PC-9 (cell line): ENCODE measurements at regions not wholly inside any gene's neighbourhood (a gene's known extent, or its start where the extent isn't known, plus 50 kb on each side); places are given as distances from the start of the nearest gene placed in this dataset.

Experiments
- BruUV-seq: library from RNA; stranded (reverse); fragments of 400-500 nt; replicated peaks from 2 replicates; lab custom pipeline; 2021; lab: Mats Ljungman, UMichigan
- CTCF ChIA-PET: fragments of 300-600 bp; sonication (Branson Sonifier 250); formaldehyde crosslinking; loops from one replicate; lab custom pipeline; 2022; ENCODE audit warnings: antibody characterized with exemption; lab: Charles Lee
- POLR2A ChIA-PET: fragments of 300-600 bp; sonication (Branson Sonifier 250); formaldehyde crosslinking; loops from one replicate; lab custom pipeline; 2022; ENCODE audit warnings: antibody characterized with exemption; ENCODE audit not compliant: unreplicated experiment; lab: Charles Lee
- DNase-seq, 2 experiments: peaks; one replicate each; pipeline versions ENCODE4 v3.0.0 to v3.0.0-alpha.2; 2015 to 2022; ENCODE audit warnings: mixed read lengths in 1 of 2
- H2AFZ ChIP-seq: fragments of 200-600 bp; sonication (generic); 2 replicates; pipeline ENCODE4 v1.8.1; 2017; ENCODE audit warnings: antibody characterized with exemption
- H3F3A ChIP-seq: fragments of 200-600 bp; sonication (generic); 2 replicates; pipeline ENCODE4 v1.8.1; 2017; ENCODE audit warnings: antibody characterized with exemption, mild to moderate bottlenecking, low read depth; ENCODE audit not compliant: insufficient read depth
- H3K27ac ChIP-seq: fragments of 200-600 bp; sonication (generic); 2 replicates; pipeline ENCODE4 v1.6.1; 2016; ENCODE audit warnings: mixed run types
- H3K27me3 ChIP-seq: fragments of 200-600 bp; sonication (generic); 2 replicates; pipeline ENCODE4 v1.6.1; 2016; ENCODE audit warnings: low read depth, mixed run types; ENCODE audit not compliant: insufficient read depth
- H3K36me3 ChIP-seq: fragments of 200-600 bp; sonication (generic); 2 replicates; pipeline ENCODE4 v1.6.1; 2016; ENCODE audit warnings: low read depth, mixed run types
- H3K4me1 ChIP-seq: fragments of 200-600 bp; sonication (generic); replicated peaks from 2 replicates; pipeline ENCODE4 v1.6.1; 2016; ENCODE audit warnings: mixed run types; ENCODE audit not compliant: insufficient read depth
- H3K4me2 ChIP-seq: fragments of 200-600 bp; sonication (generic); 2 replicates; pipeline ENCODE4 v1.6.1; 2017; ENCODE audit warnings: mixed run types
- H3K4me3 ChIP-seq: fragments of 200-600 bp; sonication (generic); 2 replicates; pipeline ENCODE4 v1.6.1; 2016; ENCODE audit warnings: mixed run types
- H3K79me2 ChIP-seq: fragments of 200-600 bp; sonication (generic); 2 replicates; pipeline ENCODE4 v1.6.1; 2017; ENCODE audit warnings: low read depth, mixed run types
- H3K9me2 ChIP-seq: fragments of 200-600 bp; sonication (generic); 2 replicates; pipeline ENCODE4 v1.8.1; 2017; ENCODE audit warnings: mild to moderate bottlenecking; ENCODE audit not compliant: insufficient read depth
- H3K9me3 ChIP-seq: fragments of 200-600 bp; sonication (generic); 2 replicates; pipeline ENCODE4 v1.8.1; 2016; ENCODE audit warnings: low read depth; ENCODE audit not compliant: insufficient read depth
- H4K20me1 ChIP-seq: fragments of 200-600 bp; sonication (generic); 2 replicates; pipeline ENCODE4 v1.8.1; 2017; ENCODE audit not compliant: insufficient read depth
- EZH2 ChIP-seq: fragments of 200-600 bp; sonication (generic); IDR thresholded peaks from 2 replicates; pipeline ENCODE4 v1.8.0; 2017; ENCODE audit warnings: antibody characterized with exemption, low read depth
- intact Hi-C: fragments of 100-400 bp; cut with micrococcal nuclease; formaldehyde crosslinking; loops from one replicate; pipeline ENCODE4 v1.10.0; 2022; ENCODE audit not compliant: unreplicated experiment
- TF ChIP-seq, protein P1 (sequence below): fragments of 200-600 bp; sonication (generic); conservative IDR thresholded peaks from 2 replicates; pipeline ENCODE4 v1.6.1; 2017; ENCODE audit warnings: mixed run types, antibody characterized with exemption, mild to moderate bottlenecking, moderate library complexity

DNA sequence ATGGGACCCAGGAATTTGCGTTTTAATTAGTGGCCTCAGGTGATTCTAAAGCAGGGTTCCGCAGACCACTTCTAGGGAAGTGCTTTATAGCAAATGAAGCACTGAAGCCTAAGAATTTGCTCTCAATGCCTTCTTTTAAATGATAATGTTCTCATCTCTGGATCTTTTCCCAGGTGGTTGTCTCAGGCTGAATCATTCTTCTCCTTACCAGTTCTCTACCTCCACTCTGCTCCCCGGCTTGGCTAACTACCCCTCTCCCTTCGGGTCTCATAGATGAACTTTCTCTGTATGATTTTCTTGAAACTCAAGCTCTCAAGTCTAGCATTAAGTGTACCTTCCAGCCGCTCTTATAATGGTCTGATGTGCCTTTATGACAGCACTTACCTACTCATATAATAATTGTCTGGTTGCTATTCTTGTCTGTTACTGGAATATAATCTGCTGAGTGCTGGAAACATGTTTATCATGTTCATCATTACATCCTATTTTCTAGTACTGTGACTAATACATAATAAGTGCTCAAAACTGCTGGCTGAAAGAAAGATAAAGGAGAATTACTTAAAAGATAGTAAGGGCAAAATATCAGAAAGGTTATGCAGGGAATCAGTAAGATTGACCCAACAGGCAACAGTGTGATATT lies 195.9 kb upstream of the SESN3 start:
- H4K20me1 ChIP-seq: no peaks in the 10 kb centered on the region
- H3K9me2 ChIP-seq: no peaks in the 10 kb centered on the region; the same call in 1 of the 2 replicates
- H2AFZ ChIP-seq: no peak overlapping the region
- peaks cover 12% of the 10 kb centered on the region; the same call in 1 of the 2 replicates for H3K27me3 ChIP-seq
- BruUV-seq: no TSS peak
- intact Hi-C loops: no loop called here
- POLR2A ChIA-PET: no interaction called here
- no peak overlapping the region for H3K4me3 ChIP-seq
- H3K9me3 ChIP-seq: no peaks in the 10 kb centered on the region
- H3F3A ChIP-seq: no peaks in the 10 kb centered on the region
- CTCF ChIA-PET: no interaction called here
- DNase-seq: no peak
- no peaks in the 10 kb centered on the region for H3K36me3 ChIP-seq
- H3K79me2 ChIP-seq: no peaks in the 10 kb centered on the region
- no peaks in the 10 kb centered on the region for H3K4me1 ChIP-seq
- H3K4me2 ChIP-seq: no peak overlapping the region
- no peak overlapping the region for H3K27ac ChIP-seq
- no peak for TF ChIP-seq EZH2
- TF ChIP-seq, protein P1, sequence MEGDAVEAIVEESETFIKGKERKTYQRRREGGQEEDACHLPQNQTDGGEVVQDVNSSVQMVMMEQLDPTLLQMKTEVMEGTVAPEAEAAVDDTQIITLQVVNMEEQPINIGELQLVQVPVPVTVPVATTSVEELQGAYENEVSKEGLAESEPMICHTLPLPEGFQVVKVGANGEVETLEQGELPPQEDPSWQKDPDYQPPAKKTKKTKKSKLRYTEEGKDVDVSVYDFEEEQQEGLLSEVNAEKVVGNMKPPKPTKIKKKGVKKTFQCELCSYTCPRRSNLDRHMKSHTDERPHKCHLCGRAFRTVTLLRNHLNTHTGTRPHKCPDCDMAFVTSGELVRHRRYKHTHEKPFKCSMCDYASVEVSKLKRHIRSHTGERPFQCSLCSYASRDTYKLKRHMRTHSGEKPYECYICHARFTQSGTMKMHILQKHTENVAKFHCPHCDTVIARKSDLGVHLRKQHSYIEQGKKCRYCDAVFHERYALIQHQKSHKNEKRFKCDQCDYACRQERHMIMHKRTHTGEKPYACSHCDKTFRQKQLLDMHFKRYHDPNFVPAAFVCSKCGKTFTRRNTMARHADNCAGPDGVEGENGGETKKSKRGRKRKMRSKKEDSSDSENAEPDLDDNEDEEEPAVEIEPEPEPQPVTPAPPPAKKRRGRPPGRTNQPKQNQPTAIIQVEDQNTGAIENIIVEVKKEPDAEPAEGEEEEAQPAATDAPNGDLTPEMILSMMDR: no peak

DNA sequence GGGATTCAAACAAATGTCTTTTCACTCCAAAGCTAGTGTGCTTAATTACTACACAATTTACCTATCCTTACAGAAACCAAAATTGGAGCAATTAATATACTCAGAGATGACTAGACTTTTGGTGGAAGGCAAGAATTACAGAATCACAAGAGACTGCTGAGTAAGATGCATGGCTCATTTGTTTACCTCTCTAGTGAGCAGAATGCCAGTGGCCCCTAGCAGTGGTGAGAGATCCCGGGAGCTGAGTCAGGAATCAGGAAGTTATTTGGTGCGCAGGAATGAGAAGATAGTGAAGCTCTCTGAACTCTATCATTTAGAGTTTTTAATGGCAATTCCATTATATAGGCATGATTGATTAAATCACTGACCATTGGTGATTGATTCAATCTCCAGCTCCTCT lies 188.9 kb upstream of the SESN3 start:
- no peak overlapping the region for H3K4me3 ChIP-seq
- H2AFZ ChIP-seq: no peak overlapping the region
- intact Hi-C loops: no loop called here
- no peak overlapping the region for H3K4me2 ChIP-seq
- H4K20me1 ChIP-seq: no peaks in the 10 kb centered on the region
- ChIA-PET POLR2A (no interaction called here), CTCF (no interaction called here)
- H3K27ac ChIP-seq: no peak overlapping the region
- no peaks in the 10 kb centered on the region for H3K4me1 ChIP-seq
- no peaks in the 10 kb centered on the region for H3K36me3 ChIP-seq
- H3F3A ChIP-seq: no peaks in the 10 kb centered on the region
- no peaks in the 10 kb centered on the region for H3K79me2 ChIP-seq
- no TSS peak for BruUV-seq
- no peaks in the 10 kb centered on the region for H3K9me3 ChIP-seq
- H3K27me3 ChIP-seq: no peaks in the 10 kb centered on the region
- DNase-seq: no peak
- no peak for TF ChIP-seq EZH2
- TF ChIP-seq, protein P1: no peak
- no peaks in the 10 kb centered on the region for H3K9me2 ChIP-seq

DNA sequence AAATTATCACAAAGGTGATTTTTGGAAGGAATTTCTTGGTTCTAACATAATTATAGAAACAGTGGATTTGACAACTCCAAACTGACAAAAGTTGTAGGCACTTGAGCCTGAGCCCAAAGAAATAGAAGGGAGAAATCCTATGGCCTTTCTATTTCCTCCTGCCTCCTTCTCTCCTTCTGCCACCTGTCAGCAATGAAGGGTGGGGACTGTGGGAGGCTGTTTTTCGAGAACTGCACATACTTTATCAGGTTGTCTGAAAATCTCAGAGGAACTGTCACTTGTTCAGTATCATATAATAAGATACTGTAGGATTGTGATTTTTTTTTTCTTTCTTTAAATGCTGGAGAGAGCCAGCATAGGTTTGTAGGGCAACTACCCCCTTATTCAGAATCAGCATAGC lies 187.9 kb upstream of the SESN3 start:
- no peak overlapping the region for H2AFZ ChIP-seq
- no peaks in the 10 kb centered on the region for H3K36me3 ChIP-seq
- CTCF ChIA-PET: no interaction called here
- no peak for DNase-seq
- H3K4me1 ChIP-seq: no peaks in the 10 kb centered on the region
- H4K20me1 ChIP-seq: no peaks in the 10 kb centered on the region
- TF ChIP-seq, protein P1: no peak
- no peak for TF ChIP-seq EZH2
- no TSS peak for BruUV-seq
- no peaks in the 10 kb centered on the region for H3F3A ChIP-seq
- H3K27me3 ChIP-seq: no peaks in the 10 kb centered on the region
- no peaks in the 10 kb centered on the region for H3K79me2 ChIP-seq
- no peaks in the 10 kb centered on the region for H3K9me2 ChIP-seq
- no peak overlapping the region for H3K4me2 ChIP-seq
- POLR2A ChIA-PET: no interaction called here
- no peak overlapping the region for H3K4me3 ChIP-seq
- intact Hi-C loops: no loop called here
- no peaks in the 10 kb centered on the region for H3K9me3 ChIP-seq
- no peak overlapping the region for H3K27ac ChIP-seq
